Midbrain (tissue), 1 donor: ENCODE measurements at regions not wholly inside any gene's neighbourhood (a gene's known extent, or its start where the extent isn't known, plus 50 kb on each side); places are given as distances from the start of the nearest gene placed in this dataset.
"Not testable (repeated sequence)": the region's sequence is repeated elsewhere in the genome, so short reads cannot be mapped to it uniquely, and the experiment has no call there.

Source experiments
- DNase-seq: peaks from one replicate; lab custom pipeline; 2025; lab: John Stamatoyannopoulos, UW

DNA sequence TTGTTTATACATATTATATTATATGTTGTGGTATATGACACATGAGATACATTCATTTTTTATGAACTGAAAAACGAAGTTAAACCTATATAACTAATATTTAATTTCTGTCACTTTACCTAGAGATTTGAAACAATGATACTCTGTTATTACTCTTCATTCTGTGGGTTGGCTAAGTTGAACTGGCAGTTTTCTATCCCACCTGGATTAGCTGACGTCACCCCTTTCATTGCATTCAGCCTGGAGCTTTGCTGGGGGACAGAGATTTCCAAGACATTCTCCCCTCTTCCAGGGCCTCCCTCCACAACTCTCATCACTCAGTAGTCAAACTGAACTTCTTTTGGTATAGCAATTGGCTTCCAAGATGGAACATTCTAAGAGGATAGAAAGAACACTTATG is 309.2 kb upstream of the SATB1 start:
- DNase-seq, result no peak

DNA sequence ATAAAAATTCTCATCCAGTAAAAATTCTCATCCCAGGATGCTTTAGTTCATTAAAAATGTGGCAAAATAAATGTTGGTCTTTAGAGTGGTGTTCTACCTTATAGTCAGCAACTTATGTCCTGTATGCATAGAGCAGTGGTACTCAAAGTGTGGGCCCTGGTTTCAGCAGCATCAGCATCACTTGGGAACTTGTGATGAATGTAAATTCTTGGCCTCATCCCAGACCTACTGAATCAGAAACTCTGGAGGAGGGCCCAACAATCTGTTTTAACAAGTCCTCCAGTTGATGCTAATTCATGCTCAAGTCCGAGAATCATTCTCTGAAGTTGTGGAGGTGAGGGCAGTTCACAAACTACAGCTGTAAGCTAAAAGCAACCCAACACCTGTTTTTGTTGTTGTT is 307.3 kb upstream of the SATB1 start:
- DNase-seq, result no peak

DNA sequence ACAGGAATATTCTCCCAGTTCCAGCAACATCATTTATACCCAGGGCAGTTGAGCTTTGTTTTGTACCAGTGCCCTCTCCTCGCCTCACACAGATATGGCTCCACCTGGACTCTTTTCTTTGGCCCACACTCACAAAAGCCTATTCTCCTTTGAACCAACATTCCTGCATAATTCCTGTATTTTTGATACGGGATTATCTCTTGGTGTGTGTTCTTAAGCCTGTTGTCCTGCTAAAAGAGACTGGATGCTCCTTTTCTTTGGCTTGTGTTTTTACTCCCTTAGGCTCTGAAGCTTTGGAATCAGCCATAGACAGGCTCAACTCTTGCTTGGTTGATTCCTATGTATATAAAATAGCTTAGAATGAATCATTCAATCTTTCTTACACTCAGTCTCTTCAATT is 305.4 kb upstream of the SATB1 start:
- no peak for DNase-seq

DNA sequence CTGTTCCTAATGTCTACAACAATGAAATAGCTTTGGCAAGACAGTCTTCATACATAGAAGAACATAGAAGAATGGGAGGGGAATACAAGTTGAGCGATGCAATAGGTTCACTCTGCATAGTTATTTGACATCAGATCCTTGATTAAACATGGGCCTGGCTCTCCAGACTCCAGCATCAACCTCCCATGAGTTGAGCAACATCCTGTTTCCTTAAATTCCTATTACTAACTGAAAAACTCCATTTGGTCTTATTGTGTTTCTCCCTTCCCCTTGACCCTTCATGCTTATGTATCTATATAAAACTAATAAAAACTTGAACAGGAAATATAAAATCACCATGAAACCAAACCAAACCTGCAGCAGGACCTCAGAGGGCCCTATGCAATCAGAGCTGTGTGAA is 304.5 kb upstream of the SATB1 start:
- DNase-seq, result no peak

DNA sequence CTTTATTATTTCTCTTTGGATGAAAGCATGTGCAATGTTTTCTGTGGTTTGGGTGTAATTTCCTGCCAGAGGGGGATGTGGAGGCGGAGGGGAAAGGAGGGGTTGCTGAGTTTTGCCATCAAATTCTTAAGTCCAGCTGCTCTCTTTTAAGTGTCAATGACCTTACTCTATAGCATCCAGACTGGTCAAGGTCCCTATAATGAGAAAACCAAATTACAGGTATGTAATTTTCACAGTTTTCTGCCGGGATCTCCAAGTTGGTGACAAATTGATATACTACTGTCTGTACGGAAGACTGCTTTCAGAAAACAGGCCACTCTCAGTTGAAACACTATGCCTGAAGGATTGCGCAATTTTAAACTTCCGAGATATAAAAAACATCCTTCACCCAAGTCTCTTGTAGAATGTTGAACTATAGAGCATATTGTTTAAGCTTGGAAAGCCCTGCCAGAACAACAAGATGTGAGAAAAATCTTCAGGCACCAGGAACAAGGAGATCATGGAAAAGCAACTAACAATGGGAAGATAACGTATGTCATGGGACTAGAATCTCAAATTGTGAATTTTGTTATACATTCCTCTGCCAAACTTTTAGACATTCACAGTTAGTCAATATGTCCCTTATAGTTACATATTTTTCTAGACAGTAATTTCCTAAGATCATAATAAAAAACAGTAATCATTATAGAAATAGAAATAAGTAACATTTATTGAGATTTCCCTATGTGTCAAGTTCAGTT is 300.7 kb upstream of the SATB1 start:
- no peak for DNase-seq

DNA sequence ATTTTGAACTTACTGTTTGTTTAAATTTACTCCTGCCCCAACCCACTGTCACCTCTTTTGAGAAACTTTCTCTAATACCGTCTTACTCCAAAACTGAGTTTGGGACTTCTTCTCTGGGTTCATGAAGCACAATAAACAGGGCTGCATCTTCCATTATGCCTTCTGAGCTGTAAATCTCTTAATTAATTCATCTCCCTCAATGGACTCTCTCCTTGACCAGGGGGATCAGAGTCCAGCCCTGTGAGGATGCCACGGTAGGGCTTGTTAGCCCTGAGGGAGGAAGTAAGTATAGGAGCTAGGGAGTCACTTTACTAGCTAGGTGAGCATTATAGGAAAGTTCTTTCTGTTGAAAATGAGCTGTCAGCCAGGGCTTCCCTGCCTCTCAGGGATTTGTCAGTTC is 299.3 kb upstream of the SATB1 start:
- DNase-seq, result no peak

DNA sequence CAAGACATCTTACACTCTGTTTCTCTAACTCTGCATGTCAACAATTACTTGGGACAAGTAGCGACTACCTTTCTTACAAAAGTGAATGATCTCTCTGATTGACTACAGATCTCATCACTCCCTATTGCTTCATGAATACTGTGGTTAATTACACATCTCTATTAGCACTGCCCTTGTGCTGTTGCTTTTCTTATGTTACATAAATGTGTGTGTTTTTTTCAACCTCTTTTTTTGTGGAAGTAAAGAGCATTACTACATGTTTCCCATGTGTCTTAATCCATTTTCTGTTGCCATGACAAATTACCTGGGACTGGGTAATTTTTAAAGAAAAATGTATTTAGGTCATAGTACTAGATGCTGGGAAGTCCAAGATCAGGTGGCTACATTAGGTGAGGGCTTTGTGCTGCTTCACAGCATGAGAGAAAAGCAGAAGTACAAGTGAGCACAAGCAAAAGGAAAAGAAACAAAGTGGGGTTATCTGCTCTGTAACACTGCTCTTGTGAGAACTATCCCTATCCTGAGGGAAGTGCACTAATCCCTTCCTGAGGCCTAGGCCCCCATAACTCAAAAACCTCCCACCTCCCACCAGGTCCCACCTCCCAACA is 298.2 kb upstream of the SATB1 start:
- no peak for DNase-seq

DNA sequence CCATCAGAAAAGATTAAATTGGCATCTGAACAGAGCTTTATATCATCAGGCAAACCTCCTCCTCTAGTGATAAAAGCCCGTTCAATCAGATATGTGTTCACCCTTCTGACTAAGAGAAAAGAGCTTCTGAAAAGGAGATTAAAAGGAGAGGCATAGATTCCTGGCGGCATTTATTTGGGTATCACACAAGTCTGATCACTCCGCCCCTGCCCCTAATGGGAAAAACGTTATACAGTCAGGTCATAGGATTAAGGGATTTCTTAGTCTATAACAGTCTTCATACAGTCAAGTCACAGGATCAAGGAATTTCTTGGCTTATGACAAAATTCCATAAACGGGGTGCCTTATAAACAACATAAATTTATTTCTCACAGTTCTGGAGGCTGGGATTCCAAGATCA is 295.4 kb upstream of the SATB1 start:
- no peak for DNase-seq

DNA sequence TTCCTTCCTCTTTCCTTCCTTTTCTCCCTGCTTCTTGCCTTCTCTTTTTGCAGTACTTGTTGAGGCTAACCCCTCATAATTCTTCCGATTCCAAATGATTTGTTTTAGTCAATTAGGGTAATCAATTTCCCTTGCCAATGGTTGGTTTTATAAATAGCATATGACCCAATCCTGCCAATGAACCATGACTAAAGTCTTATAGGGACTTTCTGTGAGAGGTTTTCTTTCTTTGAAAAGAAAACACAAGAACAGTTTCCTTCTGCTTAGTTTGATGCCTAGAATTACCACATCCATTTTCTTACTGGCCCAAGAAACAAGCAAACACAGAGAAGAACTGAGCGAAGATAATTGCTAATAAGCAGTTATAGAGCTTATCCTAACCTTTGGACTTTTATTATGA is 292.5 kb upstream of the SATB1 start:
- no peak for DNase-seq

DNA sequence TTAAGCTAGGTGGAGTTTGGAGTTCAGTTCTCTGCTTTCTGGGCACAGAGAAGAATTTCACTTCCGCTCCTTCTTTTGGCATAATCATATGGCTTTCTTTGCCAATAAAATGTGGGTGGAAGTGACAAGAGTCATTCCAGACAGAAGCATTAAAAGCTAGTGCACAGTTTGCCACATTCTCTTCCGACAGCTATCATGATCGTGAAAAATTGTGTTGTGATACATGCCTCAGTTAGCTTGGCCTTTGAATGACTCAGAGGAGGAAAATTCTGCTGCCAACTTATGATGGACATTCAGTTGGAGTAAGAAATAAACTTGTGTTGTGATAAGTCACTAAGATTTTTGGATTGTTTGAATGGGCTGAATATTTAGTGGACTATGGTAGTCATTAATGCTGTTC is 291.7 kb upstream of the SATB1 start:
- DNase-seq, result no peak

DNA sequence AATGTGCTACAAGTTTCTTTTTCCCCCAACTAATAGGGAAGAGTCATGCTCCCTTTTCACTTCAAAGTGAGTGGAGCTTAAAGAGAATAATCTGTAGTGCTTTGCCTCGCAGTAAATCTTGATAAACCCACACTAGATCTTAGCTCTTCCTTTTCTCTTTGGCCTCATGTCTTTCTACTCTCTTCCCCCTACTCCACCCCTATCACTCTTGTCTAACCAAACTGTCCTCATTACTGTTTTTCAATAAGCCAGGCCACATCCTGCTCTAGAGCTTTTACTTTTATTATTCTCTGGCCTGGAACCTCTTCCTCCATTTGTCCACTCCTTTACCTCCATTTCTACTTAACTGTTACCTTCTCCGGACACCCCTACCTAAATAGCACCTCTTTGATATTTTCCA is 291.0 kb upstream of the SATB1 start:
- no peak for DNase-seq

DNA sequence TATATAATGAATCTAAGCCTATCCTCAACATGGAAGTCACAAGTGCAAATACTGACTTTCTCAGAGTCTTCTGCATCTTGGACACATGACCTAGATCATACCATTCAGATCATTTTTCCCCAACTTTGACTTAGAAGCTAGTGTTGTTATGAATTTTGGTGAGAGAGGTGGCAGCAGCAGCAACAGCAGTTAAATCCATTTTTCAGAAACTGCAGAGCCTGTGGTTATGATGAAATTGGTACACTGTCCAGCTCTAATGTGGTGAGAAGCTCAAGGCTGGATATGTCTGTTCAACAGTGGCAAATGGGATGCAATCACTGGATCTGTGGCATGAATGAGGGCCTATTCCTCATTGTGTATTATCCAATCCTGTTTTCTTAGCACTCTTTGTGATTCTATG is 290.1 kb upstream of the SATB1 start:
- DNase-seq, result no peak

DNA sequence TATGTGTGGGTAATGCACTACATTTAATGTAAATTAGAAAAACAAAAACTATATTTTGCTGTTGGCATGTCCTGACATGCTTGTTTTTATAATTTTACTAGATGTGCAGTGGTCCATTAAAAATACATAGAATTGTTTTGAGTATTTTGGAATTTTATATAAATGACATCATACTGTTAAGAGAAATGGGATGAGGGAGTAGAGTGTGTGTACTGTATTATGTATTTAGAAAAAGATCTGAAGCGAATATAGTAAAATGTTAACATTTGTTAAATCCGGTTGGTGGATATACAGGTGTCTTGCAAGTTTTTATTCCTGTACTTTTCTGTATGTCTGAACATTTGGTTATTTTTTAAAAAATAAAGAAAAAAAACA is 288.4 kb upstream of the SATB1 start:
- DNase-seq, result no peak

DNA sequence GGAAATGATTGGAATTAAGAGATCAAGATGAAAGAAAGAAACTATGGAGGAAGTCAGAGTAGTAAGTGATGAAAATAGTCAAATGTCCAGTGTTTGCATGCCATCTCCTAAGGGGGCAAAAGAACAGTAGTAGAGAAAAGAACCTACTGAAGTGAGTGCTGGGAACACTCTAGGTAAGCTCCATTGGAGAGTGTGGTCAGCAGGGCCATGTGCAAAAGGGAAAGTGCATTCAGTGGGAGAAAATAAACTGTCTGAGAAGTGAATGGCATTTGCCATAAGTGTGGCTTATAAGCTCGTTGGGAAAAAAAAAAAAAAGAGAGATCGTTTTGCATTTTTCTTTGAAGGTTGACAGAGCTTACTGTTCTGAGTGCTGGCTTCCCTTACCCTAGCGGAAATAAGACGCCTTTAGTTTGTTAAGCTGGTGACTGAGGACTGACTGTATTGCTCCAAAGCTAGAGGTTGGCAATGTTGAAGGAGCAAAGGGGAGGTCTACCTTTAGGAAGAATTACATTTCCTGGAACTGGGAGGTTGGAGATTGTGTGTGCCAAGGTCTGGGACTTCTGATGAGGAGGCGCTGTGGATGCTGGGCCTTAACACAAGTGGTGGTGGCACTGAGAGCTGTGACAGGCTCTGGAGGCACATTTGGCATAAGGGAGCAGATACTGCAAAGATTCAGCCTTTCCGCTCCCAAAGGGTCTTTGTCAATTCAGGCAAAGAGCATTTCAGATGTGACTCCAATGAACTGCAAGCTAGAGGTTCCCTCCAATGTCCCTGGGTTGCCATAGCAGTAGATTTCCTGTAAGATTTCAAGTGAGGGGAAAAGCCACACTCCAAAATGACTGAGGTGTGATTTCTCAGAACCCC is 287.8 kb upstream of the SATB1 start:
- DNase-seq, result no peak

DNA sequence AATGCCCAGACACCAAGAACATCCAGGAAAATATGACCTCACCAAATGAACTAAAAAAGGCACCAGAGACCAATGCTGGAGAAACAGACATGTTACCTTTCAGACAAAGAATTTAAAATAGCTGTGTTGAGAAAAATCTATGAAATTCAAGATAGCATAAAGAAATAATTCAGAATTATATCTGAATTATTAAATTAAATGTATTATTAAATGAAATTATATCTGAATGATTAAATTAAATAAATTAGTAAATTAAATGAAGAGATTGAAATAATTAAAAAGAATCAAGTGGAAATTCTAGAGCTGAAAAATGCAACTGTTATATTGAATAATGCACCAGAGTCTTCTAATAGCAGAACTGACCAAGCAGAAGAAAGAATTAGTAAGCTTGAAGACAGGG is 279.2 kb upstream of the SATB1 start:
- DNase-seq, result no peak

DNA sequence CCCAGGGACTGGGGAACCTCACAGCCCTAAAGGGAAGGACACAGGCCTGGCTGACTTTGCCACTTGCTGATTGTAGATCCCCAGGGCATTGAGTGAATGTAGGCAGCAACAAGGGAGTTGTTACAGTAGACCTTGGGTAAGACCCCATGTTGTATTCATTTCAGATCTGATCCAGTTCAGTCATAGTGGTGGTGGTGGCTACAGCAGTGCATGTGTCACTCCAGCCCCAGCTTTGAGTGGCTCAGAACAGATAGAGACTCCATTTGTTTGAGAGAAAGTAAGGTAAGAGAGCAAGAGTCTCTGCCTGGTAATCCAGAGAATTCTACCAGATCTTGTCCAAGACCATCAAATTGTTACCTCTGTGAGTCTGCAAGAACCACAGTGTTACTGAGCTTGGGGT is 278.7 kb upstream of the SATB1 start:
- no peak for DNase-seq

DNA sequence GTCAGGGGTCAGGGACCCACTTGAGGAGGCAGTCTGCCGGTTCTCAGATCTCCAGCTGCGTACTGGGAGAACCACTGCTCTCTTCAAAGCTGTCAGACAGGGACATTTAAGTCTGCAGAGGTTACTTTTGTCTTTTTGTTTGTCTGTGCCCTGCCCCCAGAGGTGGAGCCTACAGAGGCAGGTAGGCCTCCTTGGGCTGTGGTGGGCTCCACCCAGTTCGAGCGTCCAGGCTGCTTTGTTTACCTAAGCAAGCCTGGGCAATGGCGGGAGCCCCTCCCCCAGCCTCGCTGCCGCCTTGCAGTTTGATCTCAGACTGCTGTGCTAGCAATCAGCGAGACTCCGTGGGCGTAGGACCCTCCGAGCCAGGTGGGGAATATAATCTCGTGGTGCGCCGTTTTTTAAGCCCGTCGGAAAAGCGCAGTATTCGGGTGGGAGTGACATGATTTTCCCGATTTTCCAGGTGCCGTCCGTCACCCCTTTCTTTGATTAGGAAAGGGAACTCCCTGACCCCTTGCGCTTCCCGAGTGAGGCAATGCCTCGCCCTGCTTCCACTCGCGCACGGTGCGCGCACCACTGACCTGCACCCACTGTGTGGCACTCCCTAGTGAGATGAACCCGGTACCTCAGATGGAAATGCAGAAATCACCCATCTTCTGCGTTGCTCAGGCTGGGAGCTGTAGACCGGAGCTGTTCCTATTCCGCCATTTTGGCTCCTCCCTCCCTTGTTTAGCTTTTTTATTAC is 268.6 kb upstream of the SATB1 start:
- not testable (repeated sequence) for DNase-seq

DNA sequence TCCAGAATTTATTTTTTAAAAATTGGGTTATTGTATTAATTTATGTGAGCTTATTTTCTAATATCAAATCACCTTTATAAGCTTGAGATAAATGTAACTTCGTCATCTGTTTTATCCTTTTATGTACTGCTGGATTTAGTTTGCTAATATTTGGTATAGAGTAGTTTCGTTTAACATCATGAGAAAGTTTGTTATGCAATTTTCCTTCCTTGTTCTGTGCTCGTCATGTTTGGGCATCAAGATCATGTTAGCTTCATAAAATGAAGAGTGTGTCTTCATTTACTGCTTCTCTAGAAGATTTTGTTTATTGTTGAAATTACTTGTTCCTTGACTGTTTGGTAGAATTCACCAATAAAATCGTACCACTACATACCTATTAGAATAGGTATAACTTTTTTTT is 262.1 kb upstream of the SATB1 start:
- no peak for DNase-seq

DNA sequence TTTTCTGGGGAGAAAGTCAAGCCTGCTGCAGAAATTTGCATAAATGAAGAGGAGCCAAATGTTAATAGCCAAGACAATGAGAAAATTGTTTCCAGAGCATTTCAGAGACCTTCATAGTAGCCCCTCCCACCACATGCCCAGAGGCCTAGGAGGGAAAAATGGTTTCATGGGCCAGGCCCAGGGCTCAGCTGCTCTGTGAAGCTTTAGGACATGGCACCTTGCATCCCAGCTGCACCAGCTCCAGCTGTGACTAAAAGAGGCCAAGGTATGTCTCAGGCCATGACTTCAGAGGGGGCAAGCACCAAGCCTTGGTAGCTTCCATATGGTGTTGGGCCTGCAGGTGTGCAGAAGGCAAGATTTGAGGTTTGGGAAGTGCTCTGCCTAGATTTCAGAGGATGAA is 258.8 kb upstream of the SATB1 start:
- no peak for DNase-seq

DNA sequence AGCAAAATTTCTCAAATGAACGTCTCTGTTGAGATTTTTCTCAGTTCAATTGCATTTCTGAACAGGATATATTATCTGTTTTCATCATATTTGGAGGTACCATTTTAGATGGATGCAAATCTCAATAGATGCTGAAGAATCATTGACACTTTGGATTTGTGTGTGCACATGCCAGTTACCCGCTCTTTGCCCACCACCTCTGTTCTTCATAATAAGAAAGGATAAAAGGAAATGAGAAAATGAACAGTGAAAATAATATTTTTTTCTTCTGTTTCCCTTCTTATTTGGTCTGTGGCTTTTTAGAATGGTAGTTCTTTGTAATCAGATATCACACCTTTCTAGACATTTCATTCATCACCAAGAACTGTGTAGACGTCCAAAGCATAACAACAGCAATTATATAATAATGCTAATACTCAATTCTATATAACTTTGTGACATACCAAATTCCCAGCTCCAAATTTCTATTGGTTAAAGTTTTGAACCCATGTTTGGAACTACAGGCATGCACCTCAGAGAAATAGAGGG is 256.7 kb upstream of the SATB1 start:
- DNase-seq, result no peak

DNA sequence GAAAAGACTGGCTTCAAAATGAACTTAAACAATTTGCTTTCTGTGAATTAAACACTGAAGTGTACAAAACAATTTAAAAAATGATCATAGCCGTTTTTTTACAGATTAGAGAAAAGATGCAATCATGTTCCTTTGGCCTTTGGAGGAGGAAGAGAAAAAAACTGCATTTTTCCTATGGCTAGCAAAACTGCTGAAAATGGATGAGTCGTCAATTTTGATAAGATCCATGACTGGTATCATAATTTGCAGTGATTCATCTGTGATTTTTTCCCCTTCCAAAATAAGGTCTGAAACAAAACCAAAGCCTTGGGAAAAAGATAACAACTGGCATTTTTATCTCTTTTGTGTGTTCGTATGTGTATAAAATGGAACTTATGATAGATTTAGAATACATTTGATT is 255.6 kb upstream of the SATB1 start:
- DNase-seq, result no peak

DNA sequence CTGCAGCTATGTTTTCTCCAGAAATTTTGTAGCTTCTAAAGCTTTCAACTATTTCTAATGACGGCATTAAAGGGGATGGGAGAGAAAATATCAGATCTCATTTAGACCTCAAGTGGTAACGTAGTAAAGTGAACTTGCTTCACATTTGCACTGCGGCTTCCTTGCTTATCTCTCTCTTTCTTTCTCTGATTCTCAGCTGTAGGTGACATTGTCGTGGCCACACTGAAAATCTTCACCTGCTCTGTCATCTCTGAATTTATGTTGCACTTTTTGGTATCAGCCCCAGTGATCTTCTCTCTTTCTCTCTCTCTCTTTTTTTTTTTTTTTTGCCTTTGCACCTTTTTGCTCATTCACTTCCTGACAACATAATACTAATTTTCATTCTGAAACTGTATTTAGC is 254.1 kb upstream of the SATB1 start:
- DNase-seq, result no peak
